GM21529 (cell line): ENCODE measurements at regions not wholly inside any gene's neighbourhood (a gene's known extent, or its start where the extent isn't known, plus 50 kb on each side); places are given as distances from the start of the nearest gene placed in this dataset.
A peak's percentile ranks its signal among the peaks of the same experiment; 100 is the strongest.

Source experiments
- ATAC-seq: cut with Tn5 transposase; IDR thresholded peaks from one replicate; pipeline ENCODE4 v1.9.1; 2021; ENCODE audit not compliant: unreplicated experiment

DNA sequence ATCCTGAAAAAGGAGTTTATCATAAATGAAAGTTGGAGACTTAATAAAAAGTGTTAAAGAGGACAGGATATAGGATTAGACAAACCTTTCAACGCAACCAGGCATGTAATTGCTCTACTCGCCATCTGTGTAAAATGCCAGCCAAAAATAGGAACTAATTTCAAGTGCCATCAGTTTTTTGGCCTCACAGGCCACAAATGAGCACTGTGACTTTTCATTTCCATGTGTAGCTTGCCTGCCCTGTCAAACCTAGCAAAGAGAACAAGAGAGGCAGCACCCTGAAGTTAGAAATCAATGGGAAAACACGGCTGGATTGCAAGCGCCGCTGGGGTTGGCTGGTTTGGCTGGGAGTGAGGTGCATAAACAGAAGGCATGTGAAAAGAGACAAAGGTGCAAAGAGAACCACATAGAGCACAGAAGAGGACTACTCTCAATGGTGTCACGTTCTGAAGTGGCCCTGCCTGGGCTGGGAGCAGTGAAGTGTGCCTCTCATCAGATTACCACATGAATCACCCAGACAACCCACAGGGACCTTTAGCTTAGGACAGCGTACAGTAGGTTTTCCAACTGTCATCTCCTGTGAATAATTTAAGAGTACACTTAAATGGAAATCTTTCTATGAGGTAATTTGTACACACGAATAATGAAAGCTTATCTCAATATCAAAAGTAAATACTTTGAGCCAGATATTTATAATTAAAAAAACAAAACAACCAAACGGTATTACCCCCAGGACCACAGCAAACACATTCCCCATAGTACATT is 78.0 kb upstream of the NHSL1 start:
- no peak for ATAC-seq

DNA sequence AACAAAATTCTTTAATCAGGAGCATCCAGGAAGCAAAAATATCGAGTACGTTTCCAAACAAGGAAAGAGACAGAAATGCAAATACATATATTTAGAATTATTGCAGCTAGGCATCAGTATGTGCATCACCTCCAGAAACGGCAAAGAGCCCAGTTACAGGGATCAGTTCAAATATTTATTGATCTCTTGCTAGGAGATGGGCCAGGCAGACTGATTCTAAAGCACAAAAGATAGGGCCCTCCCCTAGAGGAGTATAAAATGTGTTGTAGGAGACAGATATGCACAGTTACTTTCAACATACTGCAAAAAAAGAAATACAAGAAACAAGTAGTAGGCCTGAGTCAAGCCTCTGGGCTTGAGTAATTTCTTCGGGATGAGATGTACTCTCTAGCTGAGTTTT is 80.7 kb upstream of the NHSL1 start:
- no peak for ATAC-seq

DNA sequence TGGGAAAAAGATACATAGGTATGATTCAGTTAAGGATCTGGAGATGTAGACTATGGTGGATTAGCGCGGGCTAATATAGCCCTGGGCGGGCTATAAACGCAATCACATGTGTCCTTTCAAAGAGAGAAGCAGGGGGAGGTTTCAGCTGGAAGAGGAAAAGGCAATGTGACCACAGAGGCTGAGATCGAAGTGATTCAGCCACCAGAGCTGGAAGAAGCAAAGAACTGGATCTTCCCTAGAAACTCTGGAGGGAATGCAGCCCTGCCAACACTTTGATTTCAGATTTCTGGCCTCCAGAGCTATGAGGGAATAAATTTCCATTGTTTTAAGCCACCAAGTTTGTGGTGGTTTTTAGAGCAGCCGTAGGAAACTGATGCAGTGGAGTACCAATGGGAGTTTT is 81.5 kb upstream of the NHSL1 start:
- ATAC-seq = no peak

DNA sequence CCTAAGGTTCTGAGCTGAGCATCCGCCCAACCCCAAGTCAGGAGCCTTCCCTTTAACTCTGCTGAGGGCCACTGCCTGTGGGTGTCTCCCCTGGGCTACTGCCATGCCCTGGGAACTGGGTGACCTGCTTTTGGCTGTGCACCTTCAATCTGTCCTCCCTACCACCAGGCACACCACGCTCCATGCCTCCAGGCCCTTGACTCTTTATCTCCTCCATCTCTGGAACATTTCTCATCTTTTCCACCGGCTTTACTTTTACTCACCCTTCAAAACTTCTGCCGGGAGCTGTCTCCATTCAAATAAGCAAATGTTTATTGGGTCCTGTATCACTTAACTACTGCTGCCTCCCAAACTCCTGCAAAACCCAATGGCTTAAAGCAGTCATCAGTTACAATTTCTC is 83.3 kb upstream of the NHSL1 start:
- no peak for ATAC-seq

DNA sequence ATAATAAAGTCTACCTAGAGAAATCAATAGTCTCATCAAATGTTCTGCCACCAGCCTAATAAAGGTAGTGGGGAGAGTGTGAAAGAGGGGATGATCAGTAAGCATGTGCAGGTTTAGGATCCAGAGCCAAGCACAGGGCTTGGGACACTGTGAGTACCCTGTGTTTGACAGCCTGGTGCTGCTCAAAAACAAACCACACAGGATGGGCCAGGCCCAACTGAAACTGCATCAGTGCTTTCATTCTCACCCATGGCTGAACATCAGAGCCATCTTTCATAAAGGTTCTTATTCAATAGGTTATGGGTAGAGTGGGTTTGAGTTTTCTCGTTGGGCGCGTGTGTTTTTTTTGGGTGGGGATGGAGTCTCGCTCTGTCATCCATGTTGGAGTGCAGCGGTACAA is 87.3 kb upstream of the NHSL1 start:
- no peak for ATAC-seq

DNA sequence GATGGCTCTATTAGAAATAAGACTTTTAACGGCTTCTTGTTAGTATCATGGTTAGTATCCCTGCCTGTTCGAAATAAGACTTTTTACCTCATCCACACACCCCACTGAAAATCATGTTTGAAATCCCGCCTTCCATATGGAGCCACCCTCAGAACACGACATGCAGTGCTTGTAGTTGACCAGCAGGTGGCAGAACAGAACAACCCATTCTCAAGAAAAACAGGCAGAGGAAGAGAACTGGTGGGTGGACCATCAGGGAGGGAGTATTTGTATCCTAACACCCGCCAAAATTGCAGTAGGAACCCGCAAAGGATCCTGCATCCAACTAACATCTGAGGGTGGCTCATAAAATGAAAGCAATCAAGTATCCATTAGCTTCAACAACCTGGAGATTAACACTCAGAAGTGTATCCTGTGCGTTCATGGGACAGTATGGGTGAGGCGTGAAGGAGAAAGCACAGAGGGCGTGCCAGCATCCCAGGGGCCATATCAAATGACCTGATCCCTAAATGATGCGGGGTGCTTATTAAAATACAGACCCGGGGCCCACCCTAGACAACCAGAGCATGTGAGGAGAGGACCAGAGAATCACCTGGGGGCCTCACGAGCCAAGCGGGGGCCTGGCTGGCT is 89.6 kb upstream of the NHSL1 start:
- peak; percentile 31 for ATAC-seq

DNA sequence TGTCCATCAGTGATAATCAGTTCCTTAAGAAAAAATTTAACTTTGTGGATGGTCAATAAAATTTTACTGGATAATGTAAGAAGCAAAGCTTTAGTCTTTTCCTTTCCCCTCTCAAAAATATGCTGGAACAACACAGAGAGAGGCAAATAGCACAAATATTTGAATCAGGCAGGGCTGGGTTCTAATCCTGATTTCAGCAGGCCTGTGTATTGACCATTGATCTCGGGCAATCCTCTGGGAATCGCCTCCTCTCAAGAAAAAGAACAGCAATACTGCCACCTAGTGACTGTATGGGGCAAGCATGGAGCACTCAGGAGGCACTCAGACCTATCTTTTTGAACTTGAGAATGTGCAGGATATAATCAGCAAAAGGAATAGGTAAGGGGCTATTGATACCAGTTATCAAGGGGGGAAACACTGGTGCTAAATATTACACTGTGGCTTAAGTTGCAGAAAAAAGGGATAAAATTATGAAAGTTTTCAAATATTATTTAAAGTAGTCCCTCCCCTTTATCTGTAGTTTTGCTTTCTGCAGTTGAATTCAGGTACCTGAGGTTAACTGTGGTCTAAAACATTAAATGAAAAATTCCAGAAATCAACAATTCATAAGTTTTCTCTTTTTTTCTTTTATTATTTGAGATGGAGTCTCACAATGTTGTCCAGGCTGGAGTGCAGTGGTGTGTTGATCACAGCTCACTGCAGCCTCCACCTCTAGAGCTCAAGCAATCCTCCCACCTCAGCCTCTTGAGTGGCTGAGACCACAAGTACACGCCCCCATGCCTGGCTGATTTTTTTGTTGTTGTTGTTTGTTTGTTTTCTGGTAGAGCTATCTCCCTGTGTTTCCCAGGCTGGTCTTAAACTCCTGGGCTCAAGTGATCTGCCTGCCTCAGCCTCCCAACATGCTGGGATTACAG is 91.8 kb upstream of the NHSL1 start:
- no peak for ATAC-seq

DNA sequence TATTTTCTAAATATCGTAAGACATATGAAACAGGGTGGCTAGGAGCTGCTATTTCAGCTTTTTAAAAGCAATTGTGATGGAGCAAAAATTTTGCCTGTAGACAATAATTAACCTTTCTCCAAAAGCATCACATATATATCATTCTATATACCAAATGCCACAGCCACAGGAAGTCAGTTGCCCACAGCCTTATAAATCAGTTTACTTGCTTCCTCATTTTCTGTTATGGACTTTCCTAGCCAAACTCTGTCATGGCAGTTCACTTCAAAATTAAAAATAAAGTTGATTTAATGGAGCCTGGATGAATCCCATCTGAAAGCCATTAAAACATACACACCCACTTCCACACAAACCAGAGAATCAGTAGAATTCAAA is 93.4 kb upstream of the NHSL1 start:
- ATAC-seq = peak; percentile 49

DNA sequence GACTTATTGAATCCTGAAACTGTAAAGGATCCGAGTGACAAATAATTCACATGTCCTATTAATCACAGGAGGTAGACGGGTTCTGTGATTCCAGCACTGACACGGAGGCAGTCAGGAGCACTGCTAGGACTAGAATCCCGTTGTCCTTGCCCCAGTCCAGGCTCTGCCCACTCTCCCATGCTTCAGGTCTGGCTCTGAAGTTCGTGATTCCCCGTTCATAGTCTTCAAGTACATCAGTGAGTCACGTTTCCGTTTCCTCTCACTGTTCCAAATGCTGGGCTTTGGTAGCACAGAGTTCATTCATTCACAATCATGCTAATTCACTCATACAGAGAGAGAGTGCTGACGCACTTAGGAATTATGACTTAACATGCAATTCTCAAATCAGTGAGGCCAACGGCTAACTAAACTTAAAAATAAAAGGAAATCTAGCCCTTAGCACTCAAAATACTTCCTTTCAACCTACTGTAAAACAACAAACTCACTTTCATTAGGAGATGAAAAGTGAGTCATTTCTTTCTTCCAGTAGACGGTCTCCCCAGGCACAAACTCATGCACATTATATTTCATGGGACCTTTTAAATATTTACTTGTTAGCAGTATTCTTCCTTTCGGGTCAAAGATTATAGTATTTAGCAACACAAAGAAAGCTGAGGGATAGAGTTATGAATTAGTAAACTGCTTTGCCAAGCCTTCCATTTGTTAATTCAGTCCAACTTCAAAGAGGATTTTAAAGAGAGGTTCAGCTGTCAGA is 94.0 kb upstream of the NHSL1 start:
- peak; percentile 85 for ATAC-seq

DNA sequence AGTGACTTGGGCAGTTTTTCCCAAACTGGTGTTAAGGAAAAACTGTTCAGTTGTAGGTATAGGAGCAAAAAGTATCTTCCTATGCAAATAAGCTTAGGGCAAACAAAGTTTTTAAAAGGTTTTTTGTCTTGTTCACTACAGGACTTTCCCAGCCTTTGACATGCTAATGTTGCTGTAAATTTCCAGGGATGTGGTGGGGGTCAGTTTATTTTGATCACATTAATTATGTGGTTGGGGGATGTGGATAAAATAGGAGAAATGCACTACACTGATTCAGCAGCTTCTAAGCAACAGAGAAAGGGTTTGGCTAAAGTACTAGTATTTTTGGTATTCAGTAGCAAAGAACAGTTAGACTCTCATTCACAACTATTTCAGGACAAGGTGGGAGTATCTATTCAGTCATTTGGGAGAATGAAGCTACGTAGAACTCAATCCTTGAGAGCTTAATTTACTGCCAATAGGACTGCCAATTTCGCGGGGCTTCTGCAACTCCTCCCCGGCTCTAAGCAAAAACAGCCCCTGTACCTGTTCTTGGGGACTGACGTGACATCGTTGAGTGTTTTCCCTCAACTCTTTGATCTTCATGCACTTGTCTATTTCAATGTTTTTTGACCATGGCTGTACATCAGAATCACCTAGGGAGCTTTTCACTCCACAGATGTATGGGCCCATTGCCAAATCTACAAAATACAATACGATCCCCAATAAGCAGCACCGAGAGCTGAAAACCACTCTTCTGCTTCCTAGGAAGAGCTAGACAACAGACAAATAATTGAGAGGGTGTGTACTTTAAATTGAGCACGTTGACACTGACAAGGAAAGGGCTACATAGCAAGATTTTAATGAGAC is 94.8 kb upstream of the NHSL1 start:
- ATAC-seq = no peak

DNA sequence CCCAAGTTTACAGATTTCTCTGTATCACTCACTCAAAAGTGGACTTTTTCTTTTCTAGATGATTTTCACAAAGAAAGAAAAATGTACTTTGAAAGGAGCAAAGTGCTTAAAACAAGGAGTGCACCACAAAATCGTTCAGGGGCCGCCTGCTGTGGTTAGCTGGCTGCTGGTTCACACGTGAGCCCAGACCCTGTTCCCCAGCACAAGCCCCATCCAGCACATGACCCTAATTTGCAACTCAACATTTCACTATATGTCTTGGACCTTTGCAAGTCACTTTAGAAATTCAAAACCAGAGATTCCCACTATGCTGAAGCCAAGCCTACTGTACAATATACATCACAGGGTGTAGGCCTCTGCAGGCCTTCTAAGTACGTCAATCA is 95.5 kb upstream of the NHSL1 start:
- no peak for ATAC-seq

DNA sequence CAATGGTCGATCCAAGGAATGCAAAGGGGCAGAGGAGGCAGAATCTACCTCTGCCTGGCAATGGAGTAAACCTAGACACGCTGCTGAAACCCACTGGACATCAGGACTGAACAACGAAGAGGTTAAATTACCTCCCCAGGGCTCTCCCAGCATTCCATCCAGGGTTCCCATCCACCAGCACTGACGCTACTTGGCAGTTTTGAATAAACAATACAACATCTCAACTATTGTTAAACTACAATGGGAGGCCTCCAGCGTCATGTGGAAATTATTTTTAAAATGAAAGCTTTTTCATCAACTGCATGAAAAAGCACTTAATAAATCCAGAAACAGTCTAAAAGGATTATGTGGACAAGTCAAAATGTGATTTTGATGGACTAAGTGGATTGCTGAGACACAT is 96.8 kb upstream of the NHSL1 start:
- no peak for ATAC-seq

DNA sequence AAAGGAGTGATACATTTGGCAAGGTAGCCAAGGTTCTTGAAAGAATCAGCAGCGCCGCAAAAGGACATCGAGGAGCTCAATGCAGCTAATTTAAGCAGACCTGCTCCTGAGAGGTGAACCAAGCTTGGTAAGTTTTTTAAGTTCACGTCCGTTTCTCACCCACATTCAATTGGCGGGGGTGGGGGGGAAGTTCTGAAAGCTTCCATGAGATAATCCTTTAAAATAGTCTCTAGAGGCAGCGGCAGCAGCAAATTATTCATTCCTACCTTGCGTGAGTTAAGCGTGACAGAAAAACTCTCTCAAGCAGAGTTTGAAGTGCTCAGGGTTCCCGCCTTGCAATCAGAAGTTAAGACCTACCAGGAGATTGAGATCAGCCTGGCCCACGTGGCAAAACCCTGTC is 97.3 kb upstream of the NHSL1 start:
- no peak for ATAC-seq

DNA sequence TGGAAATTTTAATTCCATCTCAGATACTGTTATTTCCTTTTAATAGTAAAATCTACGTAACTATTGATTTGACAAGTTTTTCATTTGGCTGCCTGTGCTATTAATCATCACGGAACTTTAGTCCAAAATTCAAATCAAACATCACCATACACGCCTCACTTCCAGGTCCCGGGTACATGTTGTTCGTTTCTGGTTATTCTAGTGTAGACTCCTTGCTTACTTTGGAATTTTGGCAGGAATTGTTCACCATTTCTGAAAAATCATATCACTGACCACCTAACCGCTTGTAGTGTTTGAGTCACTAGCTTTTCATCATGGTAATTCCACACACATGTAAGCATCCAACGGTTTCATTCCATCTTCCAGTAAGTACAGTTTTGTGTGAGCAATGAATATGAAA is 98.0 kb upstream of the NHSL1 start:
- ATAC-seq = no peak

DNA sequence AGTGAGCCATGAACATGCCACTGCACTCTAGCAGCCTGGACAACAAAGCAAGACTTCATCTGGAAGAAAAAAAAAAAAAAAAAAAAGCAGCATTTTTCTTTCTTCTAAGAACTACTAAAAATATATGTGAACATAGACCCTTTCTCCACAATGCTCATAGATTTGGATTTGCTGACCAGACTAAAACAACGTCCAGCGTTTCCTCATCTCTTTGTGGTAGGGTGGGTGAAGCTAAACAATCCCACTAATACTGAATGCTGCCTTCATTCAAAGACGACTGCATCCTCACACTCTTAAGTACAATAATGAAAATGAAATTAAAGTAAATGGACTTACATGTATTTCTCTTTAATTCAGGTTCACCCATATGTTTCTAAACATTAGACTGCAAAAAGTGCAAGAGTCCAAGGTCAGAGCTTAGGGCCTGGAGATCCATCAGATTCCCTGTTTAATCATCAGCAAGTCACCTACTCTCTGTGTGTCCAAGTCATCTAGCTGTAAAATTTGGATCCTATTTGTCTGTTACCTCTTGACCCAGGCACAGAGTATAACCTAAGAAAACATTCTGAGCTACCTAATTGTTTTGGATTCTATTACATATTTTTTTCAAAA is 99.4 kb upstream of the NHSL1 start:
- no peak for ATAC-seq

DNA sequence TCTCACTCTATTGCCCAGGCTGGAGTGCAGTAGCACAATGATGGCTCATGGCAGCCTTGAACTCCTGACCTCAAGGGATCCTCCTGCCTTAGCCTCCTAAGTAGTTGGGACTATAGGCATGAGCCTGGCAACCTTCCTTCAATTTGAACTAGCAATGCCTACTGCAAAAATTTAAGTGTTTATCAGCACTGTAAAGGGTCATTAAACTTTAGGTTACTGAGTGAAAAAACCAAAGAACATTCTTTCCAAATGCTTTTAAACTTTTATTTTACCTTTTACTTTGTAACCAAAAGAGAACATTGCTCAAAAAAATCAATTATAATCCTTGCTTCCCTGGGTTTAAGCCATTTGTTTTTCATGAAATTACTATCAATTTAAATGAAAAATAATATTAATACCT is 101.0 kb upstream of the NHSL1 start:
- no peak for ATAC-seq

DNA sequence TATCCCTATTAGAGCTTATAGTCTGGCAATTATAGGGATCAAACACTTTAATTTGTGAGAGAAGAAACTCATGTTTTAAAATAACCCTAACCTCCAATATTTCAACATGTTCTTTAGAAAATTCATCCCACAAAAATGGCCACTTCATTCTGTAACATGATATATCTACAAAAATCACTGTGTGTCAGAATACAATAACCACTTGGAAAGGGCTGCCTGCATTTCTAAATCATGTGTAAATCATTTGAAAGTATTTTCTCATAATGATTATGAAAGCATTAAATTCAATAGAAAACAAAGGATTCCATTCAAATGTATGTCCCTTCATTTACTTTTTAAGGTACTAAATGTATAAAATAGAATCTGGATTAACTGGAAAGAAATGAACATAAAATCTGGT is 101.4 kb upstream of the NHSL1 start:
- ATAC-seq = no peak

DNA sequence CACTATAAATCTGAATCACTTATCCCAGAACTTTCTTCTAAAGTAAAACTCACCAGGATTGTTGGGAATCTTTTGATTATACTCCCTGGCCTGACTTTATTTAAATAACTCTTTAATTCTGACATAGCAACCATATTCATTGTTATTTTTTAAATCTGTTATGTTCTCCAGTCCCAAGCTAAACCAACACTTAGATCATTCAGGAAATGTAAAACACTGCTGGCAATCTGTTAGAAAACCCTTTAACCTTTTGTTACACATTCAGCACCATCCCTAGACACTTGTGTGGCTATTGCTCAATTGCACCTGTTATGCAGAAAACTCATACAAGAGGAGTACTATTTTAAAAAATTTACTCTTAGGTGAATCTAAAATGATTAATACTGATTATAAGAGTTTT is 101.8 kb upstream of the NHSL1 start:
- ATAC-seq = no peak

DNA sequence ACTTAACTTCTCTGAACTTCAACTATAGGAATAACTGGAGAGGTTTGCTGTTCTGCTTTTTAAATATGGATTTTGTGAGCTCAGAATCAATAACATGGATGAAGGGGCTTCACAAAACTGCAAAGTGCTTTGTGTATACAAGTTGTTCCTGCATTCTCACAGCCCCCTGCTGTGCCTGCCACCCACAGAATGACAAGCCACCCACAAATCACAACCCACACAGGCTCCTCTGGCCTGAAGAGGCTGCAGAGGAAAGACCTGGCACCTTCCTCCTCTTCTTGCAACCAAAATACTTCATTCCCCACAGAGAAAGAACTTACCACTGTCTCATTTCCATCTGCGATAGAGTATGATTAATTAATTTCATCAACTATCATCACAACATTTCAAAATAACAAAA is 106.7 kb upstream of the NHSL1 start:
- ATAC-seq = no peak
